Epidermal melanocyte (primary cell): ENCODE measurements at regions not wholly inside any gene's neighbourhood (a gene's known extent, or its start where the extent isn't known, plus 50 kb on each side); places are given as distances from the start of the nearest gene placed in this dataset.

Experiments used
- DNase-seq: peaks from one replicate; pipeline ENCODE4 v3.0.0; 2011; ENCODE audit warnings: low spot score; ENCODE audit not compliant: insufficient read length

DNA sequence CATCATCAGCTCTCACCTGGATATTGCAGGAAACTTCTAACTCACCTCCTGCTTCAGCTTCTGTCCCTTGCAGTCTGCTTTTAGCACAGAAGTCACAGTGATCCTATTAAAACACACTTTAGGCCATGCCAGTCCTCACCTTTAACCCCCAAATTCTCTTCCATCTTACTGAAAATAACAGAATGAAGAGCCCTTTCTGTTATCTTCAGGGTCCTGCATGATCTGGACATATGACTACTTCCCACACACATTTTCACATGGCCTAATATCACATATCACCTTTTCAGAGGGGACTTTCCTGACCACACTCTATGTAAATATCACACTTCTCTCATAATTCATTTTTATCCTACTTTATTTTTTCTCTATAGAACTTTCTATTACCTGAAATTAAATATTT lies 550.6 kb upstream of the CLINT1 start:
- DNase-seq, result no peak

DNA sequence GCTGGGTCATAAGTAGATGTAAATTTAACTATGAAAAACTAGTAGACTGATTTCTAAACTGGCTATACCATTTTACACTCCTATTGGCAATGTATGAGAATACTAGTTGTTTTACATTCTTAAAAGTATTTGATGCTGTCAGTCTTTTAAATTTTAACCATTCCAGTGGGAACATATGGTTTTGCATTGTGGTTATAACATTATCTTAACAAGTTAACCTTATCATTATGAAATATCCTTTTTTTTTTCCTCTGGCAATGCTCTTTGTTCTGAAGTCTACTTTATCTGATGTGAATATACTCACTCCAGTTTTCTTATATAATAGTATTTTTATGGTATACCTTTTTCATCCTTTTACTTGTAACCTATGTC lies 548.9 kb upstream of the CLINT1 start:
- no peak for DNase-seq

DNA sequence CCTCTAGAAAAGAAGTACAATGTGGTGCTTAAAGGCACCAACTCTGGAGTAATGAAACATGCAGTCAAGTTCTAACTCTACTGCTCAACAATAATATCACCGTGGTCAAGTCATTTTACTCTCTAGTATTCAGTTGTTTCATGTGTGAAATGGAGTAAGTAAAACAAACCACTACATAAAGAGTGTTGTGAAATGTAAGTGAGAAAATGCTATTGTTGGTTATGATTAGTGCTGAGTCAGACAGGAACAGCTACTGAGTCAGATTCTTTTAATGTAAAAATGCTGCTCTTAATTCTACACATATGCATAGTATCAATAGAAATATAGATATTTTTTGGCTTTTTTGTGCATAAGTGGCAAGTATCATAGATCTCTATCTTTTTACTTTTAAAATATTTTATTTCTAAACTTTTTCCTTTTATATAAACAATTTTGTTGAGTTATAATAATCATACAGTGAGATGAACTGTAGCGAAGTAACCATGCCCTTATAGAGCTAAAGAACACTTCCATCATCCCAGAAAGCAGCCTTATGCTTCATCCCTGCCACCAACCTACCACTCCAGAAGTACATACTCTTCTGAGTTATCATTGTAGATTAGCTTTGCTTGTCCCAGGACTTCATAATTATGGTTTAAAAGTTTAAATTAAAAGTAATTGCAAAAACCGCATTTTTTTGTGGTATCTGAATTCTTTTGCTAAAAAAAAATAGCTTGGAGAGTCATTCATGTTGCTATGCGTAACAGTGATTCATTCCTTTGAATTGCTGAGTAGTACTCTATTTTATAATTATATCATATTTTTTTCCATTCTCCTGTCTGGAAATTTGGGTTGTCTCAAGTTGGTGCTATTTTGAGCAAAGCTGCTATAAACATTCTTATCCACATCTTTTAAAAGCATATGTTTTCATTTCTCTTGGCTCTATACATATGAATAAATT lies 548.2 kb upstream of the CLINT1 start:
- no peak for DNase-seq

DNA sequence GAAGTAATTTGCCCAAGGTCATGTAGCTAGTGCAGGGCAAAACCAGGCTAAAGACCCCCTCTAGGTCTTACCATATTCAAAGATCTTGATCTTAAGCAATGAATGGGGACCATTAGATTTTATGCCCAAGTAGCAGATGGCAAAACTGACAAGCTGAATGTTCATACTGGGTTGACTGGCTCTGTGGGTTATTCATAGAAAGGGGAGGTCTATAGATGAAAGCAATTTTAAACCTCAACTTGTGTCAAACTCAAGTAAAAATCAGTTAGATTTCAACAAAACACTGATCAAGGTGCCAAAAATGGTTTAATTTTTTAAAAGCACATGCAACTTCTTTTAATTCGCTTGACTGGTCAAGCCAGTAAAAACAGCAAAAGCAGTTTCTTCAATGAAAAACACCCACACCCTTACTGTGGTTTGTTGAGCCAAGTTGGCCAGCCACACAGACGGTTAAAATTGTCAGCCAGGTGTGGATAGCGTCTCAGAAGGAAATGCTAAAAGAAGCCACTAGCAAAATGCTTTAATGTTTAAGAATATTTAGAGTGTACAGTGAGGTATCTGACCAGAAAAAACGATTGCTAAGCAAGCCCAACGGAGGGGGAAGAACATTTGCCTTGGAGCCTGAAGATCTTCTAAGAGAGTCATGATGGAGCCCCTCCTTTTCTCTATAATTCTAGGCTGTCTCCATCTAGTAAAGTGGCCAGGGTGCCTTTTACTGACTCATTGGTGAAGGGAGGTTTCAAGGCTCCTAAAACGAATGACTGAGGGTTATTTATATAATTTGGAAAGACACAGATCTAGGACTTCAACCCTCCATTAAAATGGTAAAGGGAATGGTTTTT lies 539.6 kb upstream of the CLINT1 start:
- no peak for DNase-seq

DNA sequence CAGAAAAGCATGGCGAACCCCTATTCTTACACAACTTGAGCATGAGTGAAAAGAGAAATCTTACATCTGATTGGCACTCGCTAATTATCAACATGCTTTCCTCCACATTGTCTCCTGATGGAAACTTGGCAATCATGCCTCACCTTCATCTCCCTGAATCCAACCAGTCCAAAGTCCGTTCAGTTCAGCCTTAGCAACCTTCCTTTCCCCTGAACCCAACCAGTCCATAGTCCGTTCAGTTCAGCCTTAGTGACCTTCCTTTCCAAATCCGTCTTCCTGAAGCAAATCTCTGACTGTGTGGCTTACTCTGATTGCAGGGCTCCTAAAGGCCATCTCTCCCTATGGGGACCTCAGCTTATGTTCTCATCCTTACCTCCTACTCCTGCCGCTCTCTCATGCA lies 538.3 kb upstream of the CLINT1 start:
- DNase-seq, result no peak

DNA sequence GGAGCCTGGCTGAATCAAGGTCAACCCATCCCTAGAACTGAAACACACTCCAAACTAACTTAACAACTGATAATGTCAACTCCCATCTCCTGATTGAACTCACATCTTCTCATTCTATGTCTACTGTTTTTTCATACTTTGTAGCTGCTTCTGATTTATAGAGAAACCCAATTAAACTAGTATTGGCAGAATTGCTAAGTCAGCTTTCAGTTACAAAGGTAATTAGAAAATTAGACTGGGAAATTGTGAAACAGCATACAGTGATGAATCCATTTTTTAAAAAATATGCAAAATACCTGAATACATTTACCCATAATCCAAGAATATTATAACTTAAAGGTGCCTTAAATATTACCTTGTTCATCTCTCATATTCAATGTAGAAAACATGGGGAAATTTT lies 535.2 kb upstream of the CLINT1 start:
- DNase-seq, result no peak

DNA sequence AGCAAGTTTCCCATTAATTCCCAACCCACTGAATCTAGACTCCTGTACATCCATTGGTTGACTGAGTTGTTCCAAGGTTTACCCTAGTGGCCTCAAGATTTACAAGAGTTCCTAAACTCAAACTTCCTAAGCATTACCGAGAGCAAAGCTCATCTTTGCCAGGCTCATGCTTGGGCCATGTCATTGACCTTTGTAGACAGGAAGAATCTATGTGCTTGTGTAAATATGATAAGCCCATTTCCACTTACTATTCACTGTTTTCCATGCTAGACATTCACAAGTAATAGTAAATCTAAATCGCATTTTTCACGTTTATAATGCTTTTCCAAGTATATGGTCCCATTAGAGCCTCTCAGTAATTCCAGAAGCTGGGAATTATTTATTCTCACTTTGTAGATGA lies 534.5 kb upstream of the CLINT1 start:
- no peak for DNase-seq

DNA sequence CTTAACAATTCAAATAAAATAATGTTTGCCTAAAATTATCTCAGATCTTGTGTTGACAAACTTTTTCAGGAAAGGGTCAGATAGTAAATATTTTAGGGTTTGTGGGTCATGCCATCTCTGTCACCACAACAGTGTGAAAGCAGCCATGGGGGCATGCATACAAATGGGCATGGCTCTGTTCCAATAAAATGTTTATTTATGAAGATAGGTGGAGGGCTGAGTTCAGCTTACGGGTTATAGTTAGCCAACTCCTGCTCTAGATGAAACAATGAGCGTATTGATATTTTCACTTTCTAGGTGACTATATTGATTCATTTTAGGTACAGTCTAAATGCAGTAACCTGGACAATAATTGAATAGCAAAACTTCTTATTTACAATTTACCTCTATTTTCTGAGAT lies 533.8 kb upstream of the CLINT1 start:
- DNase-seq, result no peak

DNA sequence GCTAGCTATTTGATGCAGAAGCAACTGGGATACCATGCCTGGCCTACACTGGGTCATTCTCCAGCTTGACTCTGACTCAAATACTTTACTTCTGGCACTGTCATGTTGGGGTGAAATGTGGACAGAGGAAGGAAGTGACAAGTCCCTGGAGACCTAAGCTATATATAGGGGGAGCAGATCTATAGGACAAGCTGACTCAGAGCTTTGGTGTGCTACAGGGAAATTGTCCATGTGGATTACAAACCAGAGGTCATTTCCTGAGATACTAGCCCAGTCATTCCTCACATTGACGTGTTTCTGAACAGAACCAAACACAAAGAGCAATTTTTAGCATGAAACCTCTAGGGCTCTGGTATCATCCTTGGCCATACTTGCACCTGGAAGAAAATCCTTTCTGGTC lies 531.6 kb upstream of the CLINT1 start:
- DNase-seq, result no peak

DNA sequence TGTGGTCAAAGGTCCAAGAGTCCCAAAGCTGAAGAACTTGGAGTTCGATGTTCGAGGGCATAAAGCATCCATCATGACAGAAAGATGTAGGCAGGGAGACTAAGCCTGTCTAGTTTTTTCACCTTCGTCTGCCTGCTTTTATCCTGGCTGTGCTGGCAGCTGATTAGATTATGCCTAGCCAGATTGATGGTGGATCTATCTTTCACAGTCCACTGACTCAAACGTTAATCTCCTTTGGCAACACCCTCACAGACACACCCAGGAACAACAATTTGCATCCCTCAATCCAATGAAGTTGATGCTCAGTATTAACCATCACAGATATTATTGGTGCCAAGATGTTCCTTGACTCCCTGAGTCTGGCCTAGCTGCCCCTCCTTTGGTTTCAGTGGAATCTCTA lies 530.8 kb upstream of the CLINT1 start:
- no peak for DNase-seq

DNA sequence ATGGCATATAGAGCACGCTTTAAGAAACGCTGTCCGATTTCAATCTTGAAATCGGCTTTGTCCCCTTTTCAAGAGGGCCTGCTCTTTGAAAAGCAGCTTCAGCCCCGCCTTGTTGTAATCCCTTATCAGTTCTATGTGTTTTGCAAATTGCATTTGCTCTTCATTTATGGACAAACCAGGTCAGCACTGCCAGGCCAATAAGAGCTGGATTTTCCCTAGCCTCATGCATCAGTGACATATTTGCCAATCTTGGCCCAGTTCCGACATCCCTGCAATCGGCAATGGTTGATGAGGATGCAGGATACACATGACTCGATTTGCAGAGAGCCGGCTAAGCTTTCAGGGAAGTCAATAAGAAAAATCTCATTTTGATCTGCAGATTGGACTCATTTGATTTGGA lies 529.1 kb upstream of the CLINT1 start:
- DNase-seq, result no peak

DNA sequence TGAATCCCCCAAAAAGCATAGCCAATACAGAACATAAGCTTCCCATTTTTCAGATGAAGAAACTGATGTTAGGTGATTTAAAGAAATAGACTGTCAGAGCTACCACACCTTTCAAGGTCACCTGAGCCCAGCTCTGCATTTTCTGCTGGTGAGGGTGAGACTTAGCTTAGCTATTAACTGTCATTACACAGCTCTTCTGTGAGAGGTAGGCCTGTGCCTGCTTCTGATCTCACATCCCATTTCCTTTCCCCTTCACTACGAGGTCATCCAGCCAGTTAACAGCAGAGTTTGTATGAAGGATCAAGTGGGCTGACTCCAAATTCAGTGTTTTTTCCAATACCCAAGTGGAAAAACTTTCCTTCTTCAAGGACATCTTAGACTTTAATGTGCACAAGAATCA lies 528.6 kb upstream of the CLINT1 start:
- no peak for DNase-seq

DNA sequence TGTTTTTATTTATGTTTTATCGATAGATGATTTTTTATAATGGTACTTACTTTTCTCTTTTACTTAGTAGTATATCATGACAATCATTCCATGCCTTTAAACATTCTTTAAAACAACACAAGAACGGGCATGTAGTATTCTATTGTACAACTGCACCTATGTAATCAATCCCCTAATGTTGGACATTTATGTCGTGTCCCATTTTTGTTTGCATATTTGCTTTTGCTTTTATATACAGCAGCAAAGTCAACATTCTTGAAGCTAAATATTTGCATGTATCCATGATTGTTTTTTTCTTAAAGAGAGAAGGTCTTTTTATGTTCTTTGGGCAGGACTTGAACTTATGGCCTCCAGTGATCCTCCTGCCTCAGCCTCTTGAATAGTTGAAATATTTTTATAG lies 527.0 kb upstream of the CLINT1 start:
- no peak for DNase-seq

DNA sequence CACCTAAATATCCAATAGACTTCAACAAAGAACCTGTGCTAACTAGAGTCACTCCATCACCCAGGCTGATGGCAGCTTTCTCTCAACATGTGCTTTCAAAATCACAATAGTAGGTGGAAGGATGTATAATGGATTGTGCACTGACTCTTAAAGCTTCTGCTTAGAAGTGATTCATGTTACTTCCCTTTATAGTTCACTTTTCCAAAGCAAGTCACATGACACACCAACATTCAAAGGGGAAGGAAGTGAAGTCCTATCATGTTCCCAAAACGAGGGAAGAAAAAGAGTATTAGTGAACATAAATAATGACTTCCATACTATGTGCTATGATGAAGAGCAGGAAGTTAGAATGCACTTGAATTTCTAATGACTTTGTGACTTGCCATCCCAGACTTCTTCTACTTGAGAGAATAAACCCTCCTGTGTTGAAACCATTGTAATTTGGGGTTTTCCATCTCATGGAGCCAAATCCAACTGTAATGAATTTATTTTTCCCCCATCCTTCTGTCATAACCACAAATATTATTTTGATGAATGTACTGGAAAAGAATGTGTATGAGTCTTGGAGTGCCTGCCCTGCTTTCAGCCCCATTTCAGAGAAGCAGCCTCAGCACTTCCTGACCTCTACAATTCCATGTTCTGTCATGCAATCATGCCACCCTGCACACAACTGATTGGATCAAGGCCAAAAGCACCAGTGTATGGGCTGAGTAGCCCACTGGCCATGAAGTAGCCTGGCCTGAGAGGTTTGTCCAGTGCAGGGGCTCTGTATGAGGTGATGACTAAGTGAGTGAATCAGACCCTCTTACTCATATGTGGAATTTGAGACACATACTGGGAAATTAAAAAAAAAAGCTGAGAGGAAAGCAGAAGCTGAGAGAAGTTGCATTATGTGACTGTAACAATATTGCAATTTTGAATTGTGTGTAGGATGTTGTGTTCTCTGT lies 525.9 kb upstream of the CLINT1 start:
- no peak for DNase-seq

DNA sequence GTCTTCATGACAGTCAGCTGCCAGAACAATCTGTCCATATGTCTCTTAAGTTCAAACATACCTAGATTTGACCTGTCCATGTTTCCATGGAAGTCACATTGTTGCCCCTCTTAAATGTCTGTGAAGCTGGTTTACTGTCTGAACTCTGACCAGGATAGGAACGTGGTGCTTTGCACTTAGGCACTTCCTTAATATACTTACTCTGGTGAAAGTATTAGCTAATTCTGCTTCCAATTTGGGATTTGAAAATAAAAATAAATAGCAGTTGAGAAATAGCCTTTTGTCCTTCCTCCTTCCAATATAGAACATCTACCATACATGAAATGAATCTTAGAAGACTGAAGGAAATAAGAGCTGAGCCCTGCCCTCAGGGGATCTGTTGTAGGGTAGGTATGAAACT lies 524.5 kb upstream of the CLINT1 start:
- DNase-seq, result no peak

DNA sequence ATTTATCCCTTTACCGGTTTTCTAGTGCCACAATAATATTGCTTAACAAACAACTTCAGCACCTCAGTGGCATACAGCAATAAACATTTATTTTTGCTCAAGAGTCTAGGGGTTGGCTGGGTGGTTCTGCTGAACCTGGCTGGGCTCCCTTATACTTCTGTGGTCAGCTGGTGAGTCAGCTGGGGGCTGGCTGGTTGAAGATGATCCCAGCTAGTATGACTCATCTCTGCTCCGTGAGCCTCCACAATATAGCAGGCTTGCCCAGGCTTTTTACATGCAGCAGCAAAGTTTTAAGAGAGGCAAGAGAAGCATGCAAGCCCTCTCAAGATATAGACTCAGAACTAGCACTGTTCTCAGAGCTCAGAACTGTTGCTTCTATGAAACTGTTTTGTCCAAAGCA lies 523.5 kb upstream of the CLINT1 start:
- DNase-seq, result peak; percentile 64

DNA sequence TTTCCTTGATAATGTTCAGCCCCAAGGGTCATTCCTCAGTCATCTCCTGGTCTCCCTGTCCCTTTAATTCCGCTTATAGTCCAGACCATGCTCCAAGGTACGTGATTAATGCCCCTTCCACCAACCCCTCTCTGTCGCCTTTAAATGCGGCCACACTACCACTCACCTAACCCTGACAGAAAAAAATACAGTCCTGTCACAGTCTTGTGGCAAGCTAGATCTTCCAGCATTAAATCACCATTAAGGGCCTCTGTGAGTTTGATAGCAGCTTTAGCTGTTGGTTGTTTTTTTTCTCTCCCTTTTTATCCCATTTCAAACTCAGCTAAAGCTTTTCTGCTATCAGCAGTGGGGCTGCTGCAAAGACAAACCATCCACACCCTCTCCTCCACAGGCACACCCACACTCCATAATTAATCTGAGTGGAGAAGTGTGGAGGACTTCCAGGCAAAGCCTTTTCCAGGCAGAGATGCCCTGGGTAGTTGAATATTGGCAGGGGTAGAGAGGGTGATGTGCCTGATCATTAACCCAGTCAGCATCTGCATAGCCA lies 522.7 kb upstream of the CLINT1 start:
- DNase-seq, result no peak

DNA sequence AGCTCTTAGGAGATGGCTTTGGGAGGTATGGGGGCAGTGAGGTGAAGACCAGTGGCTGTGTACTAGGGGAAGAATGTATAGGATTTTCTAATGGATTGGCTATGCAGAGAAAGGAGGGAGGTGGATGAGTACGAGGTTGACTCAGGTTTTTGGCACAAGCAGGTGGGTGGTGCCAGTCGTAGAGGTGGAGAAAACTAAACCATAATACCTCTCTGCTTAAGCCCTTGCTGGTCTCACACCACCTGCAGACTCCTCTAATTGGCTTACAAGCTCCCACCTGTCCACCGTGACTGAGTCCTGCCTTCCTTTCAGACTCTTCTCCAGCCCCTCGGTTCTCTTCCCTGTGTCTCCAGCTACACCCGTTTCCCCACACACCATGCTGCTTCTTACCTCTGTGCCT lies 521.7 kb upstream of the CLINT1 start:
- DNase-seq, result no peak

DNA sequence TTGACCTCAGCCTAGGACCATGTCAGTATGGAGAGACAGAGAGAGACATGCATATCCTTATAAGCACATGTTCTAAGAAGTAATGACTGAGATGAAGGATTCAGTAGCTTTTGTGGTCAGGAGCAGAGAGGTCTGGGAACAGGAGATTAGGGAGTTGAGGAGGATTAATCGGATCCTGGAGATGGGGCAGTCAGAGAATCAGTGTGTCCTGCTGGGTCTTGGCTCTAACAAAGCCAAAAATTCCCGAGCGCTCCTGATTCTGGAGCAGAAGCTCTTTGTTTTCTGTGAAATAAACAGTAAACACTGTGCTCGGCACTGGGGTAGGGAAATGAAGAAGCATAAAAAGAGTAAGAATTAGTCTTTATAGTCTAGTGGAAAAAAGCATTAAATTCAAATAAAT lies 520.0 kb upstream of the CLINT1 start:
- no peak for DNase-seq

DNA sequence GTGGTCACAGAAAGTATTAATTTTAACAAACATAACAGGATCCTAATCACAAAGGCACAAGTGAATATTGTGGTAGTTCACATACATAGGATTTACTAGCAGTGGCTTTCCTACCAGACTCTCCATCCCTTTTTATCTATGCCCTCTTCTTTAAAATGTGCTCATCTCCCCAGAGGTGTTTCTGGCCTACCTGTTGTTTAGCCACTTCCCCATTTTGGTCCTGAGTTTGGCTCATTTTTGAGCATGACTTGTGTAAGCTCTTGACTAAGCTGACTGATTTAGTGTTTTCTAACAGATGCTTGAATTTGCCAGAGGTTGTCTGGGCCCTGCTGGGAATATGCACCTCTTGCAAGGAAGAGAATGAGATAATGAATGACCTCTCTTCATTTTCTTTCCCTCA lies 517.7 kb upstream of the CLINT1 start:
- no peak for DNase-seq

DNA sequence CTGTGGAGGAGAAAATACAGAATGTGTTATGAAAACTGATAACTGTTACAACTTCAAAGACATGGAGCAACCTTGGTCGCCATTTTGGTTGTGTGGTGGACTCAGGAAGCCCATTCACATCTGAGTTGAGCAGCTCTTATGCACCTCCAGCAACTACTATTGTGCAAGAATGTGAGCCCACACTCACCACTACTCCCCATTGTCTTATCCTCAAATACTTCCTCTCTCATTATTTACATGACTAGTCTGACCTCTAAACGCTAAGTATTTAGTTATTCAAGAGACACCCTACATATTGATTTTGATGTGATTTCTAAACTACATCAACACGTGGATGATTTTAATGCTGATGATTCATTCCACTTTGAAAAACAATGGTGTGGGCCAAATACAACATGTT lies 516.6 kb upstream of the CLINT1 start:
- DNase-seq, result no peak
